Coronary artery (tissue), 2 donors: ENCODE measurements at regions not wholly inside any gene's neighbourhood (a gene's known extent, or its start where the extent isn't known, plus 50 kb on each side); places are given as distances from the start of the nearest gene placed in this dataset.
A peak's percentile ranks its signal among the peaks of the same experiment; 100 is the strongest.

Experiments
- DNase-seq: peaks from one replicate; pipeline ENCODE4 v3.0.0-alpha.2; 2017; ENCODE audit warnings: low spot score
- H3K27ac ChIP-seq, 2 donors: fragments of 200-600 bp; sonication (generic); one replicate each; pipeline ENCODE4 v1.5.1; 2016 to 2019
- H3K4me3 ChIP-seq: fragments of 200-600 bp; sonication (generic); 2 replicates; pipeline ENCODE4 v1.5.1; 2016; ENCODE audit warnings: mild to moderate bottlenecking, moderate library complexity
- CTCF ChIP-seq: fragments of 200-600 bp; sonication (generic); IDR thresholded peaks from one replicate; pipeline ENCODE4 v1.5.1; 2019; ENCODE audit warnings: antibody characterized with exemption

GRCh38 chr11:120034176-120034875 lies 103.6 kb downstream of the TRIM29 start:
- no peak overlapping the region for H3K27ac ChIP-seq
- peak; percentile 49 for DNase-seq
- no peak for TF ChIP-seq CTCF

GRCh38 chr11:120032766-120033390 lies 105.0 kb downstream of the TRIM29 start:
- Histone ChIP-seq H3K4me3 (no peak overlapping the region), H3K27ac (no peak overlapping the region)
- peak; percentile 50 for DNase-seq
- TF ChIP-seq CTCF: no peak

More at GRCh38 chr11:120034176-120034875, 103.6 kb downstream of the TRIM29 start:
- H3K4me3 ChIP-seq: no peak overlapping the region

- no peak for TF ChIP-seq CTCF
- Histone ChIP-seq H3K27ac (no peak overlapping the region), H3K4me3 (no peak overlapping the region)
- peak; percentile 54 for DNase-seq
These were observed 106.0 kb downstream of the TRIM29 start for GRCh38 chr11:120031612-120032600.

GRCh38 chr11:120031156-120031555 lies 106.8 kb downstream of the TRIM29 start:
- no peak for DNase-seq
- Histone ChIP-seq H3K4me3 (no peak overlapping the region), H3K27ac (no peak overlapping the region)
- TF ChIP-seq CTCF: no peak

- TF ChIP-seq CTCF: no peak
- Histone ChIP-seq H3K4me3 (no peak overlapping the region), H3K27ac (no peak overlapping the region)
- peak; percentile 22 for DNase-seq
These were observed 107.5 kb downstream of the TRIM29 start for GRCh38 chr11:120030411-120030810.

GRCh38 chr11:120029321-120029720 lies 108.6 kb downstream of the TRIM29 start:
- H3K27ac ChIP-seq: no peak overlapping the region
- TF ChIP-seq CTCF: no peak
- peak; percentile 47 for DNase-seq
- H3K4me3 ChIP-seq: no peak overlapping the region
